ENCODE measurements at regions not wholly inside any gene's neighbourhood (a gene's known extent, or its start where the extent isn't known, plus 50 kb on each side); places are given as distances from the start of the nearest gene placed in this dataset.
"Not testable (repeated sequence)": the region's sequence is repeated elsewhere in the genome, so short reads cannot be mapped to it uniquely, and the experiment has no call there.

DNA sequence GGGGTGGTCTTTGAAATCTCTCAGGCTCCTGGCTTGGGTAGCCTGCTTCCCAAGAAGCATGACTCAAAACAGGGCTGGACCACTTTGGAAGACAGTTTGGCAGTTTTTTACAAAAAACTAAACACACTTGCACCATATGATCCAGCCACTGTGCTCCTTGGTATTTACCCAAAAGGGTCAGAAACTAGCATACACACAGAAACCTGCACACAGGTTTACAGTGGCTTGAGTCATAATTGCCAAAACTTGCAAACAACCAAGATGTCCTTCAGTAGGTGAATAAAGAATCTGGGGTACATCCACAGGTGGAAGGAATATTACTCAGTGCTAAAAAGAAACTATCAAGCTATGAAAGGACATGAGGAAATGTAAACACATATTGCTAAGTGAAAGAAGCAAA, 323.2 kb upstream of the CDH5 start:
- DNase-seq = no peak

- DNase-seq = no peak
Observed at GRCh38 chr16:66042341-66042740, 324.1 kb upstream of the CDH5 start.

- DNase-seq = no peak
Observed at GRCh38 chr16:66041907-66042306, 324.6 kb upstream of the CDH5 start.

DNA sequence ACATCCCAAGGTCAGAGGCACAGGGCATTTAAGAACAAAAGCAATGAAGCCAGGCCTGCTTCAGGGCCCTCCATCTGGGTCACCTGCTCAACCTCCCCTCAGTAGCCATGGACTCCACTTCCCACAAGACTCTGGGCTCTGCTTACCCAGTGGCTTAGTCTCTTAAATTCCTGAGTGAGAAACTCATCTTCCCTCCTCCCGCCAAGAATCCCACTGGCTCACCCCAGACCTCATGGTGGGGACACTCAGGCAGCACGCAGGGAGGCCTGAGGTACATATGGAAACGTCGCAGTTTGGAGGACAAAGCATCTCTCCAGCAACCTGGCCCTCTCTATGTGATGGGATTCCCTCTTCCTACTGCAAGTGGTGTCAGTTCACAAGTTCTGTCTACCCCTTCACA, 326.7 kb upstream of the CDH5 start:
- no peak for DNase-seq

- no peak for DNase-seq
Observed at GRCh38 chr16:66036793-66037715, 329.4 kb upstream of the CDH5 start.

DNA sequence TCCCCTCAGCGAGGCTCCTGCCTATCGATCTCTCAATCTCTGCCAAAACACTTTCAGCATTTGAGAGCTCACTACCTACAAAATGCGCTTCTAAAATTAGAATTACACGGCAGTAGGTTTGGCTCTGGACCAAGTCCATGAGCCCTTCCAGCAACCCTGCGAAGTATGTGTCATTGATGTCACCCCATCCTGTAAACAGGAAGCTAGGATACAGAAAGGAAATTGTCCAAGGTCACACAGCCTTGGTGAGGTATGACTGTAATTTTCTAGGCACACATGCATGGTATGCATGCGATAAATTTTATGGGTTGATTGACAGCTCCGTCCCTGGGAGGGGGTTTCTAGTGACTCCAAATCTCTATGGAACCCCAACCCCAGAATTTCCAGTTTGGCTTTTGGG, 330.3 kb upstream of the CDH5 start:
- no peak for DNase-seq

DNA sequence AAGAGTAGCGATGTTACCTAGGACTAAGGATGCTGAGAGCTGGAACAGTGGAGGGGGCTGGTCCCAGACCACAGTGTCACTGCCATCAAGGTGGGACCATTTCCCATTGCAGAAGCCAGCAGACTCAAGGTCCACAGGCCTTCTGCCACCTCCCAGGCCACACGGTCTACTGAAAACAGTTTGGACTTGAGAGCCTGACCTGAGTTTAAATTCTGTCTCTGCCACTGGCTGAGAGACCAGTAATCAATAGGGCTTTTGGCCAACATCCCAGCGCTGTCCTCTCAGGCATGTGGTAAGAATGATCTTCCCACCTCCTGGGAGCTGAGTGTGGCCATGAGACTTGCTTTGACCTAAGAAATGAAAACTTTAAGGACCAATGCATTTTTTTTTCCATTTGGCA, 331.4 kb upstream of the CDH5 start:
- no peak for DNase-seq

GRCh38 chr16:66032841-66033240, 333.6 kb upstream of the CDH5 start:
- no peak for DNase-seq

DNA sequence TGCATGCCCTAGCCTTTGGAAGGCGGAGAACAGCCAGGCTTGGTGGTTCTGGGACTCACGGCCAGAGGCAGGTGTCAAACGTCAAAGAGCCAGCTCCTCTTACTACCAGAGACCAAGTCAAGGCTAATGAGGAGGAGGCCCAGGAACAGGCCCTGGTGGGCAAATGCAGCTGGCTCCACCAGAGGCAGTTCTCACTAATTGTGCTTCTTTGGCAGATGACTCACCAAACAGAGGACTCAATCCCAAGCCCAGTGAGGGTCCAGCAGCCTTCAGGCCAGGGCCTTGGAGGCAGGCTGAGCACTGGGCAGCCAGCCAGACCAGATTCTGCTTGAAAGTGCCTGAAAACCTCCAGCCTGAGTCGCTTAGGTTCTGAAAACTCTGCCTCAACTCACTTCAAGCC, 336.5 kb upstream of the CDH5 start:
- no peak for DNase-seq

- no peak for DNase-seq
Observed at GRCh38 chr16:66028510-66029216, 337.8 kb upstream of the CDH5 start.

- DNase-seq = no peak
Observed at GRCh38 chr16:66026787-66027330, 339.6 kb upstream of the CDH5 start.

- no peak for DNase-seq
Observed at GRCh38 chr16:66026211-66026610, 340.3 kb upstream of the CDH5 start.

DNA sequence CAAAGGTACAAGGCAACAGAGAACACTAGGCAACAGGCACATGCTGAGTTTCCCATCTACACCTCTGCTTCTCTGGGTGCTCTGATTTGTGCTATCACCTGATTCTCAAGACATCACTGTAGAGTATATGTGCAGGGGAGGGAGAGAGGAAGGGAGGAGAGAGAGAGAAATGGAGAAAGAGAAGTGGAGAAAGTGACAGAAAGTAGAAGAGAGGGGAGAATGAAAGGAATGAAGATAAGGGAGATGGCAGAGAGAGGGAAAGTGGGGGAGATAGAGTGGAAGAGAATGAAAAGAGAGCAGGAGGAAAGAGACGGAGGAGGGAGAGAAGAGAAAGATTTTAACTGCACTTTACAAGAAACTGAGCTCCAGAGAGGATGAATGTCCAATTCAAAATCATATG, 340.7 kb upstream of the CDH5 start:
- no peak for DNase-seq

GRCh38 chr16:66024567-66024966, 341.9 kb upstream of the CDH5 start:
- not testable (repeated sequence) for DNase-seq

GRCh38 chr16:66023481-66023880, 343.0 kb upstream of the CDH5 start:
- DNase-seq = no peak

- DNase-seq = no peak
Observed at GRCh38 chr16:66020642-66021041, 345.8 kb upstream of the CDH5 start.

GRCh38 chr16:66020046-66020445, 346.4 kb upstream of the CDH5 start:
- no peak for DNase-seq

GRCh38 chr16:66019502-66019901, 347.0 kb upstream of the CDH5 start:
- not testable (repeated sequence) for DNase-seq

DNA sequence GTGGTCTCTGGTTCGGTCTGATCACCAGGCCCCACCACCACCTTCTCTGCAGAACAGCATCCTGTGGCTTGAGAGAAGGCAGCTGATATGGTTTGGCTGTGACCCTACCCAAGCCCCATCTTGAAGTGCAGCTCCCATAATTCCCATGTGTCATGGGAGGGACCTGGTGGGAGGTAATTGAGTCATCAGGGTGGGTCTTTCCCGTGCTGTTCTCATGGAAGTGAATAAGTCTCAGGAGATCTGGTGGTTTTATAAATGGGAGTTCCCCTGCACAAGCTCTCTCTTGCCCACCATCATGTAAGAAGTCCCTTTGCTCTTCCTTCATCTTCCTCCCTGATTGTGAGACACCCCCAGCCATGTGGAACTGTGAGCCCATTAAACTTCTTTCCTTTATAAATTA, 352.3 kb upstream of the CDH5 start:
- DNase-seq = no peak

GRCh38 chr16:66013486-66013885, 353.0 kb upstream of the CDH5 start:
- DNase-seq = no peak

DNA sequence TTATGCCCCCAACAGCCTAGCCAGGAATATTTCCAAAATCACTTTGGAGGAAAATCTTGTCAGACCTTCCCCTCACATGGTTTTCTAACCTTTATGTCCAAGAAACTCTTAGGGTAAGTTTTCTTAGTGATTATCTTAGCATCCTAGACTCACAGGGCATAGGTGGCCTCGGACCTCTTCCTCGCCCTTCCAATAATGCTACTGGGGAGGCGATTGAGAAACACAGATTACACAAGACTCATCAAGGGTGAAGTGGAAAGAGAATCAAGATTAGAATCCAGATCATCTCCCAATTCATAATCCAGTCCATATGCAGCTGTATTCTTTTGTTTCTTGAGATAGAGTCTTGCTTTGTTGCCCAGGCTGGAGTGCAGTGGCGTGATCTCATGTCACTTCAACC, 358.4 kb upstream of the CDH5 start:
- no peak for DNase-seq

GRCh38 chr16:66007717-66008116, 358.8 kb upstream of the CDH5 start:
- no peak for DNase-seq

DNA sequence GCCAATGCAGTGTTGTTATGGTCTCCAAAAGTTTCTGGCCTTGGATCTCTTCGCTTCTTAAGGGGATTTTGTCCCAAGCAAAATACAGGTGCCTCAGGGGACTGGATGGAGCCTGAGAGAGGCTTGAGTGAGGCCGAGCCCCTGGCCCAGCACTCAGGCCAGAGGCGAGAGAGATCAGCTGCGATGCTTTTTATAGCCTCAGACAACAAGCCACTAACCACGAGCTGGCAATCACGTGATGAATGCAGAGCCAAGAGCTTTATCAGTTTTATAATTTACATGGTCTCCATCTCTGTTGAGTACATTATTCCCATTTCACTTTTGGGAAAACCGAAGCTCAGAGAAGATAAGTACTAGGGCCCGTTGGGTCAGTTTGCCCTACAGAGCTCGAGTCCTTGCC, 360.0 kb upstream of the CDH5 start:
- DNase-seq = no peak

DNA sequence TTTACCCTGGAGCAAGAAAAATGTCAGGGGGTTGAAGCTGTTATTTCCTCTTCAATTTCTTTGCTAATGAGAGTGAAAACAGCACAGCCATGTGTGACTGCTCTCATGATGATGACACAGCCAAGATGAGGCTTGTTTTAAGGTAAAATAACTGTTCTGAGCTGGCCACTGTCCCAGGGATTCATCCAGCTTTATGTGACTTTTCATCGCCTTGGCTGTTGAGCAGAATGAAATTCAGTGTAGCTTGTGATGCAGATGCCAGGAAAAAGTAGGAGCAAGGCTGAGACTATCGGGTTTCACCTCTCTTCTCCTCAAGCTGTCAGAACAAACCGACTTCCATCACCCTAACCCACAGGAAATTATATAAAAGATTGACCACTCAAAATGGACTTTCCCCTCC, 361.8 kb upstream of the CDH5 start:
- no peak for DNase-seq

Measured in NCI-H1417 (cell line).